Esophagus squamous epithelium (tissue), 5 donors: ENCODE measurements at regions not wholly inside any gene's neighbourhood (a gene's known extent, or its start where the extent isn't known, plus 50 kb on each side); places are given as distances from the start of the nearest gene placed in this dataset.
"Not testable (repeated sequence)": the region's sequence is repeated elsewhere in the genome, so short reads cannot be mapped to it uniquely, and the experiment has no call there.

ENCODE experiments used
- DNase-seq: peaks from one replicate; lab custom pipeline; 2025; lab: John Stamatoyannopoulos, UW
- H3K27ac ChIP-seq, 4 donors: fragments of 200-600 bp; sonication (generic); one replicate each; pipeline ENCODE4 v1.5.1; 2016 to 2019; ENCODE audit warnings: mild to moderate bottlenecking in 1 of 4
- H3K27me3 ChIP-seq, 4 donors: fragments of 200-600 bp; sonication (generic); 1 replicate in 3 of 4; 2 replicates in 1 of 4; pipeline versions ENCODE4 v1.5.1 to v1.6.0; 2017 to 2021; ENCODE audit warnings: antibody characterized with exemption in 1 of 4
- H3K36me3 ChIP-seq, 3 donors: fragments of 200-600 bp; sonication (generic); one replicate each; pipeline ENCODE4 v1.5.1; 2016 to 2019
- H3K4me1 ChIP-seq, 3 donors: fragments of 200-600 bp; sonication (generic); one replicate each; pipeline ENCODE4 v1.5.1; 2017 to 2019
- H3K4me3 ChIP-seq, 4 donors: fragments of 200-600 bp; sonication (generic); 1 replicate in 3 of 4; 2 replicates in 1 of 4; pipeline ENCODE4 v1.5.1; 2016 to 2019; ENCODE audit warnings: mild to moderate bottlenecking in 2 of 4, moderate library complexity in 1 of 4
- H3K9me3 ChIP-seq, 3 donors: fragments of 200-600 bp; sonication (generic); one replicate each; pipeline ENCODE4 v1.5.1; 2016 to 2019
- CTCF ChIP-seq, 6 experiments: fragments of 450-650 bp in 4 of 6; fragments of 200-600 bp in 2 of 6; sonication (generic) in 2 of 6; IDR thresholded peaks; one replicate each; pipeline ENCODE4 v1.5.1; 2016 to 2019; ENCODE audit warnings: antibody characterized with exemption in 6 of 6, mild to moderate bottlenecking in 4 of 6, moderate library complexity in 4 of 6
- POLR2A ChIP-seq, 4 donors: fragments of 450-650 bp; IDR thresholded peaks; one replicate each; pipeline ENCODE4 v1.6.1; 2017; ENCODE audit warnings: antibody characterized with exemption in 4 of 4, mild to moderate bottlenecking in 4 of 4, moderate library complexity in 3 of 4
- WGBS, 2 donors: methylation state at CpG; one replicate each; pipeline ENCODE4 v1.1.5; 2018; 5-methylcytosine and 5-hydroxymethylcytosine counted together
- intact Hi-C: fragments of 100-400 bp; cut with DNase I; formaldehyde crosslinking; loops from one replicate; pipeline ENCODE4 v1.15.0; 2022
- donor health status: DM: yes; HTN: yes; CAD: no.

- 93% methylated on average over 4 of the region's 4 CpGs for WGBS, 2 donors
- H3K9me3 ChIP-seq, H3K27ac ChIP-seq, H3K4me1 ChIP-seq, H3K36me3 ChIP-seq, H3K27me3 ChIP-seq, H3K4me3 ChIP-seq, intact Hi-C loops, DNase-seq: not testable (repeated sequence)
These were observed 61.3 kb downstream of the SYF2 start for GRCh38 chr1:25171013-25171412.

GRCh38 chr1:25170439-25170838, 61.9 kb downstream of the SYF2 start:
- H3K4me3 ChIP-seq, result no peak overlapping the region
- TF ChIP-seq POLR2A (IDR thresholded peaks at IDR 0.05) (no peak), CTCF (IDR thresholded peaks at IDR 0.05) (no peak)
- intact Hi-C loops, result no loop called here
- no peaks in the 10 kb centered on the region for H3K9me3 ChIP-seq
- WGBS, 2 donors, result 88 to 98% methylated on average over 5 to 6 of the region's 6 CpGs
- no peak overlapping the region for H3K27ac ChIP-seq
- no peaks in the 10 kb centered on the region for H3K36me3 ChIP-seq
- no peaks in the 10 kb centered on the region for H3K4me1 ChIP-seq
- DNase-seq, result no peak
- H3K27me3 ChIP-seq, result no peaks in the 10 kb centered on the region

- H3K4me1 ChIP-seq, result no peaks in the 10 kb centered on the region
- WGBS, 2 donors, result 92 to 97% methylated on average over 6 to 7 of the region's 8 CpGs
- no peak for TF ChIP-seq CTCF (IDR thresholded peaks at IDR 0.05)
- no peak for TF ChIP-seq POLR2A (IDR thresholded peaks at IDR 0.05)
- H3K36me3 ChIP-seq, result no peaks in the 10 kb centered on the region
- no peaks in the 10 kb centered on the region for H3K27me3 ChIP-seq
- intact Hi-C loops, result no loop called here
- no peak overlapping the region for H3K4me3 ChIP-seq
- no peak overlapping the region for H3K27ac ChIP-seq
- no peak for DNase-seq
- no peaks in the 10 kb centered on the region for H3K9me3 ChIP-seq
These were observed 62.7 kb downstream of the SYF2 start for GRCh38 chr1:25169610-25170009.

GRCh38 chr1:25169168-25169567, 63.1 kb downstream of the SYF2 start:
- Histone ChIP-seq H3K27ac (no peak overlapping the region), H3K4me3 (no peak overlapping the region), H3K4me1 (no peaks in the 10 kb centered on the region), H3K36me3 (no peaks in the 10 kb centered on the region), H3K9me3 (no peaks in the 10 kb centered on the region), H3K27me3 (no peaks in the 10 kb centered on the region)
- no peak for TF ChIP-seq CTCF (IDR thresholded peaks at IDR 0.05)
- TF ChIP-seq POLR2A (IDR thresholded peaks at IDR 0.05), result no peak
- no peak for DNase-seq
- 92 to 97% methylated on average over 2 of the region's 2 CpGs for WGBS, 2 donors
- intact Hi-C loops, result no loop called here

- DNase-seq, result no peak
- Histone ChIP-seq H3K36me3 (no peaks in the 10 kb centered on the region), H3K9me3 (no peaks in the 10 kb centered on the region), H3K4me1 (no peaks in the 10 kb centered on the region), H3K27ac (no peak overlapping the region), H3K4me3 (no peak overlapping the region), H3K27me3 (no peaks in the 10 kb centered on the region)
- intact Hi-C loops, result no loop called here
- 70 to 77% methylated on average over 4 to 6 of the region's 11 CpGs for WGBS, 2 donors
- TF ChIP-seq CTCF (IDR thresholded peaks at IDR 0.05) (no peak), POLR2A (IDR thresholded peaks at IDR 0.05) (no peak)
These were observed 63.9 kb downstream of the SYF2 start for GRCh38 chr1:25168193-25169071.
